Stimulated activated CD8-positive, alpha-beta memory T cell treated with anti-CD3 and anti-CD28 coated beads, Interleukin-12 subunit alpha, Interleukin-12 subunit beta, amount 100 ng/mL, for 24 hours (primary cell): ENCODE measurements at regions not wholly inside any gene's neighbourhood (a gene's known extent, or its start where the extent isn't known, plus 50 kb on each side); places are given as distances from the start of the nearest gene placed in this dataset.

Source experiments
- DNase-seq: peaks from one replicate; pipeline ENCODE4 v3.0.0-alpha.2; 2020; ENCODE audit errors: extremely low read depth

DNA sequence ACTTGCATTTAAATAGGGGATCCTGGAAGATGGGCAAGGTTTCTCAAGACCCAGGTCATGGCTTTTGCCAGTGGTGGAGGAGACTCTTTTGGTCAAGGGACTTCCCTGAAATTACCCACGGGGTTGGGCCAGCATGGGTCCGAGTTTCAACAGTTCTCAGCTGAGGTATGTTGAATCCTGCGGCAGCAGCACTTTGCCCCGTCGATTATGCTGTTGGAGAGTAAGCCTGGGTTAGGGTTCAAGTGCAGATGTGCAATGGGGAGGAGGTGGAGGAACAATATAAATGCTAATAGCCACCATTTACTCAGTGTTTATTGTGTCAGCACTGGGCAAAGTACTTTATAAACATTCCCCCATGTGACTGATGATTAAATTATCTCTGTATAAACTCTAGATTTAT lies 96.0 kb upstream of the GATA6 start:
- no peak for DNase-seq

DNA sequence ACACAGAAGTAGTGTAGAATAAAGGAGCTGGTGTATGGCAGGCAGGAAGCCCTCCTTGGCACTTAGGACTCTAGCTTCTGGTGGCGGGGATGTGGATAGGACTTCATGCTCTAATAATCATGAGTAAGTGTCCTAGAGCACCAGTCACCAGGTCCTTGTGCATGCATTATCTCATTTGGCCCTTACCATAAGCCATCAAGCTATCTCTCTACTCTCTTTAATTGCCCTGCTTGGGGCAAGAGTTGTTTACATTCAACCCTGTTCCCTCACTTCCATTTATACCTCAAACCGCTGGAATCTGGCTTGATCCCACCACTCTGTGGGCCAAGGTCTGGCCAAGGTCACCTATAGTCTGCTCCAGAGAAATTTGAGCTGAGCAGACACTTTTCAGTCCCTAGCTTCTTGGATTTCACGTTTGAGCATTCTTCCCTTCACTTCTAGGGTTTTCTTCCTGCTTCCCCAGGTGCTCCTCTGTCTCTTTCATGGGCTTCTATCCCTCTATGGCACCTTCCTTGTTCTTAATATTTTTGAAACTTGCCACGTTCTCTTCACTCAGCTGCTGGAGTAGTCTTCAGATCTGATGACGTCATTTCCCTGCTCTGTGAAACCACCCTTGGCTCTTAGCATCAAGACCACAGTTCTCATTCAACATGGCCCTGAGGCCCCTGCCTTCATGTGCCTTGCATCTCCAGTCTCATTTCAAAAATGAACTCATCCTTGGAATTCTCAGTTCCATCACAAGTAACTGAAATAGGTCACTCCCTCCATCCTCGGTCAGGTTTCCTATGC lies 94.9 kb upstream of the GATA6 start:
- DNase-seq: no peak

DNA sequence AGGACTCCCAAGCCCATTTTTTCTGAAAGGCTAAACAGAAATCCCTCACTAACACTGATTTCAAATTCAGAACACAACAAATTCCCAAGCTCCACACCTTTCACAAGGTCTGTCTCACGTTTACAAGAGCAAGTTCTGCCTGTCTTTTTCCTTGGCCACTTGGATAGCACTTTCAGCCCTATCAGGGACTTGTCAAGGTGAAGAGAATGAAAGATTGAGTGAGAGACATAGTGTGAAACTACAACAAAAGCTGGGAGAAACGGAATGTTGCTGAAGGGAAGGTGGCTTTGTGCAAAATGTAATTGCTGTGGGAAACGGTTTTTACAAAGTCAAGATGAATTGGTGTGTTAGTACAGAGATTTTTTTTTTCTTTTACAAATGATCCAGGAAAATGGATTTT lies 89.4 kb upstream of the GATA6 start:
- no peak for DNase-seq

DNA sequence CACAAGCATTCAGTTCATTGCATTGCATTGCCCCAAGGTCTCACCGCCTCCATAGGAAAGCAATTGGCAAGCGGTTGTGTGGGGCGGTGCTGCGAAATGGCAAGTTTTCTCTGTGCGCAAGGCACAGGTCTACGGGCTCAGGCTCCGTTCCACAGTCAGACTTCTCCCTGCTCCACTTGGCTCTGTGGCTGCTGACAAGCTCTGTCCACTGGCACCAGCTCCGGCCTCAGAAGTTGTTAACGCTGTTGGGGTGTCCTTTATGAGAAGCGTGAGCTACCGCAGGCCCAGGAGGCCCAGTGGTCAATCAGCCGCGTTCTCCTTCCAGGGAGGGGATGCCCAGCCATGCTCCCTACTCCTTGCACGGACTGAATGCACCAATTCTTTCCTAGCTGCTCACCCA lies 87.0 kb upstream of the GATA6 start:
- no peak for DNase-seq

DNA sequence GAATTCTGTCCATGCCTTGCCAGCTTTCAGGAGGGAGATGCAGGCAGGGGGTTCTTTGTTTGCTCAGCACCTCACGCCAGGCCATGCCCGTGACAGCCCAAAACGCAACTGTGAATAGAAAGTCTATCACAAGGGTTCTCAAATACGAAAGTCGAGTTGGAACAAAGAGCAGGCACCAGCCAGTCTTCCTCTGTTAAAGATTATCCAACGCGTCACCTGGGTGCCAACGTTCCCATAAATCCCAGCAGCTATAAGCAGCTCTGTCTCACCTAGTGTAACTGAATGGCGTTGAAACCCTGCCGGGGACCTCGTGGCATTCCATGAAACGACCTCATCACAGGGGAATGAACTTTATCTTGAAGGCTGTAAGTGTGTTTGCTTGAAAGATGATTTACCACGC lies 84.8 kb upstream of the GATA6 start:
- DNase-seq: no peak

DNA sequence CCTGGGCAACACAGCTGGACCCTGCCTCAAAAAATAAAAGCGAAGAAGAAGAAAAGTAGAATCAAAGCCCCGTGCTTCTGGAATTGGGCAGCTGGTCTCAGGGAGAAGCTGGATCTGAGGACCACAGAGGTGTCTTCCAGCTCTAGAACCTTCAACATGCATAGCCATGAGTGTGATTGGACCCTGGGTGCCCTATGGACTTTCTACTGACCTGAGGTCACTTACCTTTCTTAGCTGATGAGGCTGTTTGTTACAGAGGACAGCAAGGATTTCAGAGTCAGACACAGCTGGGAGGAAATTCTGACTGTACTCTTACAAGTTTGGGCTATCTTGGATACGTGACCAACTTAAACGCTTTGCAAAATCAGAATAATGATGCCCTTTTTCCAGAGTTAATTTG lies 82.4 kb upstream of the GATA6 start:
- no peak for DNase-seq

DNA sequence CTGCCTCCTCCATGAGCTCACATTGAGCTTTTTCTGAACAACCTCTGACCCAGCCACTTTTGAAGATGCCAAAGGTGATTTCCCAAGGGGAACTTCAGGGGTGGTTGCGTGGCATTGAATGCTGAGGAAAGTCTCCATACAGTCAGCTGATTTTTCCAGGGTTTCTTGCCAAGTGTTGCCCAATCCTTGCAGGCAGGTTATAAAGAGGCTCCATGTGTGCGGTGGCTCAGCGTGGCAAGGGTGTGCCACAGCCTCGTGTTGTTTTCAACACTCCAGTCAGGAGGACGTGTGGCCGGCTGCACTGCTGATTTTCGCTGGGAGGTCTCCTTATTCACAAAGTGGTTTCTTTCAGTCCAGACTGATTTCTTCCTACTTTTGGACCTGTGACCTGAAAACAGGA lies 81.4 kb upstream of the GATA6 start:
- DNase-seq: no peak

DNA sequence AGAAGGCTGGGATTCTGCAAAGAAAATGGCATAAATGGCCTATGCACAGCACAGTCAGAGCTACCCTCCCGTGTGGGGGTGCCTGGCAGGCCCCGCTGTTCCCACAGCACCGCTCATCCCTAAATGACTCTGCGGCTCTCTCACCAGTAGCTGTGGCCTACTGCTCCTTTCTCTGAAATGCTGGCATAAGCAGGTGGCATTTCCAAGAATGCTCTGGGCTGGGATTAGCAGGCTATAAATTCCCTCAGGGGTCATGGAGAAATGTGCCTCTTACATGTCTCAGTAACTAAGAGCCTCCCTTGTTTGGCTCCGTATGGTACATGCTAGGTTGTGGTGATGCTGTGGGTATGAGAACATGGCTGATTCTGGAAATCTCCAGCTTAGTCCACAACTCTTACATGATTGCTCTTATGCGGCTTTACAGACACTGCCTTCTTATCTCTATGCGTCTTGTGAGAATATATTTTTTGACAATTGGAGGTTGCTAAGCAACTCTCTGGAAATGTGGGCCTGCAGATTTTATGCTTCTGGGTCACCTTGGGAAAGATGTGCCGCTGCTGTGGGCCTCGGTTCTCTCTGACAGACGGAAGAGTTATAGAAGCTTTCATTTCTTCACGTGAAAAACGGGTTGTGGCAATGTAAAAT lies 80.3 kb upstream of the GATA6 start:
- no peak for DNase-seq

DNA sequence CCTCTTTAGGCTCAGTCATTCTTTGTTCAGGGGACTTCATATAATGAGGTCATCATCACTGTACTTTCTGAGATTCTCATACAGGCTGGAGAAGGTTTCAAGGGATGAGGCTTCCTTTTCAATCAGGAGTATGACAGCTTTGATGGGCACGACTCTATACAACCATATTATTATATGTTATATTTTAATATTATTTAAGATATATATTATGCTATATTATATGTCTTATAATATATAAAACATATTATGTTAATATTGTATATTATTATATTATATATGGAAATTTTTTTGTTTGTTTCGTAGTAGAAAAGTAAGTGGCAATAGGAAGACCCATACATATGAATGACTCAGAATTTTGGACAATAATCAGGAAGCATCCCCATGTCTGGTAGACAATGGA lies 78.0 kb upstream of the GATA6 start:
- DNase-seq: no peak

DNA sequence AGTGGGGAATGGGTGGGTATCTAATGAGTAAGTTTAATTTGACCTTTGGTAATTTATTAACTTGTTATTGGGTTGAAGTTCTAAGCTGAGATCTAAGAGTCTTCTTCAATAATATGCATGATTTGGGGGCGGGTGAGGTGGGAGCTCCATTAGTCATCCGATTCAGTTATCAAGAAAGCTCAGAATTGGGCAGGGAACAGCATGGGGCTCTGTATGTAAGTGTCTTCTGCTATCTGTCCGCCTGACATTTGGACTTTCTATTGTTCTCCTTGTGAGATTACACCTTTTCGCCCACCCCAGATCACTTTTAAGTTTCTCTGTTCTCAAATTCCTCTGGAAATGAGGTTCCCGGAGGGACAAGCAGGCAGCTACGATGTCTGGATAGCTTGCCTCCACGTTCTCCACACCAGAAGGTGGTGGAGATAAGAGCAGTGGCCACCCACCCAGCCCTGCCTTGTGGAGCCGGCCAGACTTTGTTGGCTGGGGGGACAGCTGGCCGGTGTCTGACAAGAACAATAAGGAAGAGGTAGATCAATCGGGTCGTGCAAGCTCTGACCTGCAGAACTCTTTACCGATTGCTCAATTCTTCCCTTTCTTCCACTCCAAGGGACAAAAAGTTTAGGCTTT lies 75.5 kb upstream of the GATA6 start:
- no peak for DNase-seq

DNA sequence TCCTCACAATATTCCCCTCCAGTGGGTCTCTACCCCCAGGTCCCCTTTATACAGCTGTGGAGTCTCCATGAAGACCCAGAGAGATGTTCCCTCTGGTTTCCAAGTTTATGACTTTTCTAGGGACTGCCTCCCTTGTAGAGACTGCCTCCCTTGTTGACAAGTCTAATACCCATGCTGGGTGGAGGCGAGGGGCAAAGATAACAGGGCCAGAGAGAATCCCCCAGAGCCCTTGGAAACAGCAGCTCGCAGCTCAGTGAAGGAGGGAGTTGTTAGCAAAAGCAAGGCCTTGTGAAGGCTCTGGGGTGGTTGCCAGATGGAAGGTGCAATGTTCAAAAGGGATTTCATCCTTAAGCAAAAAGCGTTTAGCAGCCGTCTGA lies 75.0 kb upstream of the GATA6 start:
- no peak for DNase-seq

DNA sequence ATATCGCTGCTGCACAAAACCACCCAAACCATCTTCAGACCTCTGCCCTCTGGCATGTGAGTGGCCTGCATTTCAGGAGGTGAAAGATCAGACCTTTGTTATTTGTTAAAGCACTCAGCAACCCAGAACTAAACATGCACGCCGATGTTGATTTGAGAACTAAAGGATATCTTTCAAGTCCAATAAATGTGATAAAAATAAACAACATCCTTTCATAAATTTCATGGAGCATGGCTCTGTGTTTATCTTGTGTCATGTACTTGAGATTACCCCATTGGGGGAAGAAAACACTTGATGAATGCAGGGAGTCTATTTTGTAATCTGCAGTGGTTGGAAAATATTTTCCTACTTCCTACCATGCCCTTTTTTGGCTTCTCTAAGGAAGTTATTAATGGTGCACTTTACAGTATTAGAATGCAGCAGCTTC lies 70.8 kb upstream of the GATA6 start:
- DNase-seq: no peak

DNA sequence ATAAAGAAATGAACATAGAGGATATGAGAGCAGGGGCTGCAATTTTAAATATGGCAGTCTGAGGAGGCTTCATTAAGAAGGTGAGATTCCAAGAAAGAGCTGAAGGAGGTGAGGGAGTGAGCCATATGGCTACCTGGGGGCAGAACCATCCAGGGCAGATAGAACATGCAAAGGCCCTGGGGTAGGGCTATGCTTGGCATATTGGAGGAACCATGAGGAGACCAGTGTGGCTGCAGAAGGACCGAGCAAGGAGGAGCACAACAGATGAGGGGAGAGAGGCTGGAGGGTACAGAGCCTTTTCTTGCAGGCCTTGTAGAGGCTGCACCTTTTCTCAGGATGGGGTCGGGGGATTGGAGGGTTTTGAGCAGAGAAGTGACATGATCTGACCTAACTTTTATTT lies 69.5 kb upstream of the GATA6 start:
- DNase-seq: no peak

DNA sequence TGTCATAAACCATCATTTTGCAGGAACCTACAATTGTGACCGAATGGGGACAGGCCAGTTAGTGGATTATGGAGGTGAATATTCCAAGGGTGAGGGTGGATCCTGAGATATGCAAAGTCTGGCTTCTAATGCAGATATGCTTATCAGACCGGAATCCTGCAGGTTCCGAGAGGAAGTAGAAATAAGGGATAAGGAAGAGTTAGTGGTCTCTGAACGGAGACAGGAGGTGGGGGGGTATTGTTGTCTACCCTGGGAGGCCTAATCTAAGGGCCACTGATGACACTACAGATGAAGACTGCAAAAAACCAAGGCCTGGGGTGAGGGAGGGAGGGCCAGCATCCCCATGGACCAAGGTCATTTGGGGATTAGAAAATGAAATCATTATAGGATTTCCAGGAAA lies 67.7 kb upstream of the GATA6 start:
- no peak for DNase-seq

DNA sequence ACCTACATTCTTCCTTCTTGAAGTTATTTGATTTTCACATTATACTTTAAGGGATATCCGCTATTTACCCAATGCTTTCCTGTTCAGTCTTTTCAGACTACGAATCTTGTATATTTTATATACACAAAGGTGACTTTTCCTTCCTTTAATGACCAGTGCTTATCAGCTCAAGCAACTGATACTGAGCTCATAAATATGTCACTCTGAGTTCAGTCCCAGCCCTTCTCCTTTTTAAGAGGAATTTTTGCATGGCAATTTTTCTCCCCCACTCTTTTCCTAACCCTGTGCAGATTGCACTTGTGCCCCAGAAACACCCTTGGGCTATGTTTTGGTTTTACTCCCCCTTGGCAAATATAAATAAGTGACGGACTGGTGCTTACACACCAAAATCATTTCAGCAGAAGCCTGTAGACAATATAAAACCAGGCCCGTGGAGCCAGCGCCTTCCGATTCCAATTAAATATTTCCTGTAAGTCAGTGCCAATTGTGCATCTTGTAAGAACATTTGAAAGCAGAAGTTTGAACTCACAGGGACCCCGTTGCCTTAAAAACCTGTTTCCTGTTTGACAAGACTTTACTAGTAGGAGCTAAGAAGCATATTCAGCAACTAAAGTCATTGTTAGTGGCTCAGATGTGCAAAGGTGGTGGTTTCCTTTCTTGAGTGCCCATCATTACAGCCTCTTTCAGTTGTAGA lies 66.3 kb upstream of the GATA6 start:
- no peak for DNase-seq

DNA sequence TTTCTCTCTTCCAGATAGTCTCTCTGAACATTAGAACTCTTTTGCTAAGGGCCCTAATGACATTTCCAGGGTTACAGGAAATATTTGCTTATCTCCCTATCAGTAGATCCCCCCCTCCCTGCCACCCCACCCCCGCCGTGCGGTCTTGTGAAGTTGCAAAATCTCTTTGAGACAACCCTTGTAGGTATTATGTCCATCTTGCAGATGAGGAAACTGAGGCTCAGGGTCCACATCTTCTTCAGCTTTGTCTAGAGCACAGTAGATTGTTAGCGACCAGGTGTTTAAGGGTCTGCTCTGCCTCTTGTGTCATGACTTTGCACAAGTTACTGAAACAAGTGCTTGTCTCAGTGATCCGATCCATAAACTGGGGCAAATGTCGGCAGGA lies 65.8 kb upstream of the GATA6 start:
- DNase-seq: no peak

DNA sequence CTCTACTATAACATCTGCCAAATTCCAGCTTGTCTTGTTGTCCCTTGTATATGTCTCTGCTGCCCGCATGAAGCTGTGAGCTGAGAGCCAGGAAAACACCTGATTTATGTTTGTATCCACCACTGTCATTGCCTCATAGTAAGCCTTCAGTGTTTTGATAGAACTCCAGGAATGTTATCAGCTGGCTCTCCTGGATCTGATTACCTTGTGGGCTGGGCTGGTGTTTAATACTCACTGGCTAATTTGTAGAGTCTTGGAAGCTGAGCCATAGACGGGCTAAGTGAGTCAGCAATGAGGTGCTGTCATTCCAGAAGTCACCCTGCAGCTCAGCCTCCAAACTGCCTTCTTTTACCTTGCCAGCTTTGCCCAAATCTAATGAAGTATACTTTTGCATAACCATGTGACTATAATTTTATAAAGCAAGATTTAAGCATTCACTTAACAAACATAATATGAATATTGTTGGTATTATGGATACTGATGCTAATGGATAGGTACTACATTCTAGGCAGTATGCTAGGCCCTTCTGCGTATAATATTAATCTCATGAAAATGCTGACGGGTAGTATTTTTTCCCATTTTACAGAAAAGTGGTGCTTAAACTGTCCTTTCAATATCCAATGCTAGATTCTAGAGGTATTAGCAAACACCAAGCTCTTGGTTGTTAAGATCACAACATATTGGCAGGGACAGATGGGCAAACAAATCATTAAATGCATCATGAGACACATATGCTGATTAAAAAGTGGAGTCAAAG lies 62.7 kb upstream of the GATA6 start:
- DNase-seq: no peak

DNA sequence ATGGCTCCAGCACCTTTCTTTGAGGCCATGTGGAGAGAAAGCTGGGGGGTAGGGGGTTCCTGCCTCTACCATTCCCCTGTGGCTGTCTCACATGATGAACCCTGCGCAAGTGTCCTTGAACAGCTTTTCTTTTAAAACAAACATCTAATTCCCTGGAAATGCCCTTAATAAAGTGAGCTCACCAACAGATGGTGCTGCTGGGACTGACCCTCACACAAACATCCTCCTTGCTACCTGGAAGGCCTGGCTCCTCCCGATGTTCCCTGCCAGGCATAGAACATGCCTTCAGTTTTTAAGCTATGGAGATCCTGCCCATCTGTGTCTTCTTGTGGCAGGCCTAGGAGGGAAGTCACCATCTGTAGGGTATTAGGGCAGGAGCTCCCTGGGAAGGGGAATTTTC lies 60.7 kb upstream of the GATA6 start:
- DNase-seq: no peak

DNA sequence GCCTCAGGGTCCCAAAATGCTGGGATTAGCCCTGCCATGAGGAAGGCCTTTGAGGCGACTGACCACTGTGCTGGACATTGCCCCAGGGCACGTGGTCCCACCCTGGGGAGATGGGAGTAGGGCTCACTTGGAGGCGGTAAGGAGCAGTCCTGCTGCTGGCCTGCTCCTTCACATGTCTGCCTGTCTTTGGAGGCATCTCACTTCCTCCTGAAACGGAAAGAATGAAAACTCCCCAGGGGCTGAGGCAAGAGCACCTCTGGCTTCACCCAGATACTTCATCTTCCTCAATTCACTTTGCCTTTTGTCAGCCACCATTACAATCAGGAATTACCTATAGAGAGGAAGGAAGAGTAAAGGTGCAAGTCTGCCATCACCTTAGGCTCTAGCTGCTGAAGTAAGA lies 59.9 kb upstream of the GATA6 start:
- no peak for DNase-seq

DNA sequence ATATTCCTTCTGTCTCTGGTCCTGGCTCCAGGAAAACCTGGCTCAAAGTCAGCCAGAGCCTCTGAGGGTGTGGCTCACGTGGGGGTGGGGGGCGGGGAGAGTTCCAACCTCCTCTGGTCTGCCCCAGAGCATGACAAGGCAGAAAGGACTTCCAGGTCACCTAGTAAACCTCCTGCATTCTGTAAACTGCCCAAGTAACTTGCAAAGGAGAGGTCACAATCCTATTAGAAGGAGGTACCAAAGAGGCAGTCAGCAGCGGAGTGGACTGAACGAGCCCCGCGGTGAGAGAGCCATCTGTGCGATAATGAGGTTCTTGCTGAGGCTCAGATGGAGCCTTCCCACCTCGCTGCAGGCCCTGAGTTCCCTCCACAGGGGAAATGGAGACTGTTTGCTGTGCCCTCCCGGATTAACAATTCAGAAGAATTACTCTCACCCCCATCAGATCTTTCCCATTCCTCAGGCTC lies 58.9 kb upstream of the GATA6 start:
- DNase-seq: no peak

DNA sequence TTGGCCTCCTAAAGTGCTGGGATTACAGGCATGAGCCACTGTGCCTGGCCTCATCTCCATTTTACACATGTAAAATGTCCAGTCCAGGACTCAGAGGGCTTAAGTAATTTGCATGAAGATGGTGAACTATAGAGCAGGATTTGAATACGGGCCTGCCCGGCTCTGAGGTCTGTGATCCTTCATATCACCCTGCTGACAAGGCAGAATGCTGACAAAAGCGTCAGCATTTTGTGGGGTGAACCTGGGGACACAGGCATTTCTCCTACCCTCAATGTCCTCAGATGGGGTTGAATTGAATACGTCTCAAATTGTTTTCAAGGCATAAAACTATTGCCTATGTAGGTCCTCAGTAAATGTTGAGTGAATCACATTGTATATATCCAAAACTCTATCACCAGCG lies 57.2 kb upstream of the GATA6 start:
- DNase-seq: no peak
